HT1080 (cell line): ENCODE measurements at regions not wholly inside any gene's neighbourhood (a gene's known extent, or its start where the extent isn't known, plus 50 kb on each side); places are given as distances from the start of the nearest gene placed in this dataset.

Experiments used
- DNase-seq: peaks from one replicate; pipeline ENCODE4 v3.0.0-alpha.2; 2015; ENCODE audit warnings: low read depth

DNA sequence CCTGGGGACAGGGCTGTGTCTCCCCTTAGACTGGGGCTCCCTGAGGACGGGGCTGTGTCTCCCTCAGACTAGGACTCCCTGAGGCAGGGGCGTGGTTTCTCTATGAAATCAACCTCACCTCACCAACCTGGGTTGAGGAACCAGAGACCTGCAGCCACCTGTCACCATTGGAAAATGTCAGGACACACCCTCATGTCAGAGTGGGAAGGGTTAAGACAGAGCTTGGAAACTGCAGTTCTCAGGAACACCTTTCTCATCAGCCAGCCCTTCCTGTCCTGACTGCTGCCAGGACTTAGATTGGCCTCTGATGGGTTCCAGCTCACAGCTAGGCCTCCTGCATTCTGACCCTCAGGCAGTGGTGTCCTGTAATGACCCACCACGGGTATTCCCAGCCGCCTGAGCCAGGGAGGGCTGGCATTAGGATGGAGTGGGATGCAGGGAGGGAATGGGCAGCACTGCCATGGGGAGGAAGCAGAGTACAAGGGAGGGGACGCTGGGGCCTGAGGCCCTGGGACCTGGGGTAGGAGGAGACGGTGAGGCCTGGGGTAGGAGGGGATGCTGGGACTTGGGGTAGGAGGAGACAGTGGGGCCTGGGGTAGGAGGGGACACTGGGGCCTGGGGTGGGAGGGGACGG, 76.3 kb downstream of the MRPL14 start:
- no peak for DNase-seq

DNA sequence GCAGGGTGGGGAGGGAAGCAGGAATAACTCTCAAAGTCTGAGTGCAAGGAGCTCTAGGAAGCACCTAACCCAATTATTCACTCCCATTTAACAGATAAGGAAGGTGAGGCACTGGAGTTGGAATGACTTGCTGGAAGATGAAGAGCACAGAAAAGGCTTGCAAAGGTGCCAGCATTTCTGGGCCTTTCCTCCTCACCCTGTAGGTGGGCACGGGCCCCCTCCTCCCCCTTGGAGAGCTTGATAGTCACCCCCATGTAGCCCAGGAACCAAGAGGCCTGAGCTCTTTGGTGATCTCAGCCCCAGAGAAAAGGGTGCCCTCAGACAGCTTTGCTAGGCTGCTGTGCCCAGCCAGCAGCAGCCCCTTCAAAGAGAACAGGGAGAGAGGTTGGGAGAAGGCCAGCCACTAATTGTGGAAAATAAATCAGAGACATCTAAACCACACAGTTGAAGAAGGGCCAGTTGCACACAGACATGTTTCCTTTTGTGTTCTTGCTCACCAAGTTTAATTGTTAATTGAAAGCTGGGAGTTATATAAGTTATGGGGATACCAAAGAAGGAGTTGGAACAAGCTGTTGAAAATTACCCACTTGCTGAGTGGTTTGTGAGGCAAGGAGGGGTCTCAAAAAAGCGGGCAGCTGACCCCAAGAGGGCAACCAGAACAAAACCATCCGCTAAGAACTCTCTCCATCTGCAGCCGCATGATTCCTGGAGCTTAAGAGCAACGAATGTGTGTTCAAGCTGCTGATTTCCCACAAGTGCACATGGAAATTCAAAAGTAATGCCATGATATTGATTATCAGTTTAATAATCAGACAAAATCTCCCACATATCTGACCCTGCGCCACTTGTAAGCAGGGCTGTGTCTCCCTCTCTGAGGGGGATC, 77.0 kb downstream of the MRPL14 start:
- DNase-seq, result no peak

DNA sequence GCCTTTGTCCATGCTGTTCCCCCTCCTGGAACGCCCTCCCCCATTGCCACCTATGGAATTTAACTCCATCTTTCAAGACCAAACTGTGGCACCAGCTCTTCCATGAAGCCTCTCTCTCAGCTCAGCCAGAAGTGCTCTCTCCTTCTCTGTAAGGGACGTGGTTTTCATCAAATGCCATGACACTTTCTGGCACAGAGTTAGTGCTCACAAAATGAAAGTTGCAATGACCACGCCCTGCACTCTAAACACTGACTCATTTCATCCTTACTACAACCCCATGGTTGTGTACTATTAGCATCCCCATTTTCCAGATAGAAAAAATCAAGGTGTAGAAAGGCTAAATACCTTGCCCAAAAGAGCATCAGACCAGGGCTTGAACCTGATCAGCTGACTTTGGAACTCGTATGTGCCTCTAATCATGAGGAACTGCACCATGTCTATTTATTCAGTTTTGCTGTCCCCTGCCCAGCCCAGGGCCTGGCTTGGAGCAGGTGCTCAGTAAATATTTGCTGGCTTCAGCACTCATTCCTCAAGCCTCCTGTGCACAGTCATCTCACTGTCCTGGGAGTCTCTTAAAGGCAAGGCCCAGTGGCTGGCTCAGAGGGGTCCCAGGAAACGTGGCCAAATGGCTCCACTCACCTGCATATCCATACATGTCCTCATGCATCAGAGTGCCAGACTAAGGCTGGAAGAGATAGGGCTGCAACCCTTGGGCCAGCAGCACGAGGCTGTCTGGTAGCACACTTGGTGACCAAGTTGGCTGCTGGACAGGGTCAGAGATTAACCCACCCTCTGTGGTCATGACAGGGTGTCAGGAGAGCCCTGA, 77.9 kb downstream of the MRPL14 start:
- DNase-seq, result peak; percentile 62

DNA sequence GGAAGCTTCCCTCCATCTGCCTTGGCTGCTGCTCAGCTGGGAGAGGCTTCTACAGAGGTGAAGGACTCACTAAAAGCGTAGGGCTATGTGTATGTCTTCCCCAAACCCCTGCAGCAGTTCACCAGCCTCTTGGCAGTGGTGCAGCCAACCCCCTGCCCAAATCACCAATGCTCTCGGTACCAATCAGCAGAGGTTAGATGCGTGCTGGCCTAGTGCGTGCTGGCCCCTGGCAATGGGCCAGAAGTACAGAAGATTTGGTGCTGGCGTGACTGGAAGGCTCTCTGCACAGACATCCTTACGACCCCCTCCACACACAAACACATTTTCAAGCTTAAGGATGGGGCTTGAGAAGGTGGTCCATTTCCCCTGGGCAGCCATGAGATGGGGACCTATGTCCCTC, 79.0 kb downstream of the MRPL14 start:
- DNase-seq, result no peak

DNA sequence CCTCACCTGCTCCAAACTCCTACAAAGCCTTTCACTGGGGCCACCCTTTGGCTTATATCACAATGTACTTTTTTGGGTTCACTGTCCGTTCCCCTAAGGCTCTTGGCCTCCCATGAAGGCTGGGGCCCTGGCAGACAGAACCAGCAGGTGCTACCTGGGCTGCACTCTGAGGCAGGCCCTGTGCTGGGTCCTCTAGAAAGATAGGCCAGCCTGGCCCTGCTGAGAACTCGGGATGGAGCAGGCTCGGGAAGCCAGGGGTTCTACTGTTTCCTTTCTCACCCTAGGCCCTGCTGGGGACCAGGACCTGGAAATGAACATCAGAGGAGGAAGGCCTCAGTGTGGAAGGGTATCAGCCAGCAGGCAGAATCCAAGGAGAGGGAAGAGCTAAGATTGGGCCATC, 79.5 kb downstream of the MRPL14 start:
- no peak for DNase-seq

DNA sequence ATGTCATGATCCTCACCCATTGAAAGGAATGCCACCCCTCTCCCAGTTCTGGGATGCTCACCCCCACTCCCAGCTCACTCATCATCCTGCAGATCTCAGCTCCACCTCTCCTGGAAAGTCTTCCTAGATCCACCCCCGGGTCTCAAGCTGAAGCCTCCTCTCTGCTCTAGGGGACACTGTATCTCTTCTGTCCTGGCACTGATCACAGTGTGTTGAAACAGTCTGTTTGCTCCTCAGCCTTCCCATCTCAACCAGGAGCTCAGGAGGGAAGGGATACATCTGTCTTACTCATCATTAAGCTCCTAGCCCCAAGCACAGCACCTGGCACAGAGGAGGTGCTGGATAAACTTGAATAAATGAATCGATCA, 80.1 kb downstream of the MRPL14 start:
- no peak for DNase-seq

DNA sequence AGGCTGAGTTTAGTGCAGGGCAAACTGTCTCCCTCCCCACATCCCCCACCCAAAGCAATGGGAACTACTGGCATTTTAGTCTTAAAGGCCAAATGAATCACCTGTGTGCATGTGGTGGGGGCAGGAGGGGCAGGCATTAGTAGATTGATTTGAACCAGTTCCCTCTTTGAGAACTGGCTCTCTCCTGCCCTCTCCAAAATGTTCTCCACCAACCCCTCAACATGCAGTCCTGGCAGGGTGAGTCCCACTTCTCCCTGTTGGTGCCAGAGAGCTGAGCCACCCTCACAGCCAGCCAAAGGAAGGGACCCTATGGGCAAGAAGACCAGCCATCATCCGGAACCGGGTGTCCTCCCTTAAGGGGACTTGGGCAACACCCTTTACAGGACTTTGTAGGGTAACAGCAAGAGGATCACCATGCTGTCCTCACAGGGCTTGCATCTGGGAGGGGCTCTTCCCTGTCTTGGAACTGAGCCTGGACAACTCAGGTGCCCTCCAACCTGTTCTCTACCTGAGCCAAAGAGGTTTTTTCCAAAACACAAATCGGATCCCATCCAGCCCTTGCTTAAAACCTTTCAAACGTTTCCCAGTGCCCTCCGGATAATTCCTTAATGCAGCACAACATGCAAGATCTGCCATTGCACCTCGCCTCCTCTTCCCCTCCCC, 80.6 kb downstream of the MRPL14 start:
- DNase-seq, result no peak

DNA sequence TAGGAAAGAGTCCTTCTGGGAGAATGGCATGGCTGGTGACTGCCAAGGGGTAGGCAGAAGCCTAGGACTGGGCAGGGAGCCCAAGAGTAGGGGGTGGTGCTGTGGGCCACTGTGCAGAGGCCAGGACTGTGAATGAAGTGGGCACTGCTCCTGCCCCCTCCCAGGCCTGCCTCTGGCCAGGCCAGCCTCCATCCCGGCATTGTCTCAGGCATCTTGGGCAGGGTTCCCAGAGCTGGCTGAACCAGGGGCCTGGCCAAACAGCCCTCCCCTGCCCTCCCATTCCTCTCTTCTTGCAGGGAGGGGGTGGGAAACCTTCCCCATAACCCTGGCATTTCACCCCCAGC, 81.6 kb downstream of the MRPL14 start:
- DNase-seq, result no peak

DNA sequence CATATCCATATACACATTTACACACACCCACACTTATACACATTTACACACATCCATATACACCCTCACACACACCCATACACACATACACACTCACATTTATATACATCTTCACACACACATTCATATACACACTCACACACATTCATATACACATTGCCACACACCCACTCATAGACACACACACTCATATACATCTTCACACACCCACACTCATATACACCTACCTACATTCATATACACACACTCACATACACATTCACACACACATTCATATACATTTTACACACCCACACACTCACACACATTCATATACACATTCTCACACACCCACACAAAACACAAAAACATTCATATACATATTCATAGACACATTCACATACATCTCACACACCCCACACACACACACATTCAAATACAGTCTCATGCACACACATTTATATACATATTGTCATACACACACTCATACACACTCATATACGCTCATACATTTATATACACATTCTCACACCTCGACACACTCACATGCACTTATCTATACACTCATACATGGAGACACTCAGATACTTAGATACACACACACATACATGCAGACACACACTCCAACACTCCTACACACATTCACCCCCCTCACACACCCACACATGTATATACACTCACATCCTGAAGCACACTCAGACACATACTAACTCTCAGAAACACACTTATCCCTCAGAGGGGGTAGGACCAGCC, 82.1 kb downstream of the MRPL14 start:
- no peak for DNase-seq

DNA sequence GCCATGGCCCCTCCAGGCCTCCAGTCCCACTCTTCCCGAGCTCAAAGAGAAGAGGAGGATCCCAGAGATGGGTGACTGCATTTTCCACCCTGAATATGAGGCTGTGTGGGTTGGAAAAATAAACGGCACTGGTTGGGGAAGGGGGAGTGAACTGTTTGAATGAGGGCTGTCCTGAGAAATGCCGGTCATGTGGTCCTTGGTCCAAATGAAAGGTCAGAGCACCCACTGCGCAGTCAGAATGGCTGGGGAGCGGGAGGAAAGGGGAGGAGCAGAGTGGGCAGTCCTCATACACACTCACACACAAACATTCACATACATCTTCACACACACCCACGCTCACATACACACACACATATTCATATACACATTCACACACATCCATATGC, 83.1 kb downstream of the MRPL14 start:
- DNase-seq, result no peak

DNA sequence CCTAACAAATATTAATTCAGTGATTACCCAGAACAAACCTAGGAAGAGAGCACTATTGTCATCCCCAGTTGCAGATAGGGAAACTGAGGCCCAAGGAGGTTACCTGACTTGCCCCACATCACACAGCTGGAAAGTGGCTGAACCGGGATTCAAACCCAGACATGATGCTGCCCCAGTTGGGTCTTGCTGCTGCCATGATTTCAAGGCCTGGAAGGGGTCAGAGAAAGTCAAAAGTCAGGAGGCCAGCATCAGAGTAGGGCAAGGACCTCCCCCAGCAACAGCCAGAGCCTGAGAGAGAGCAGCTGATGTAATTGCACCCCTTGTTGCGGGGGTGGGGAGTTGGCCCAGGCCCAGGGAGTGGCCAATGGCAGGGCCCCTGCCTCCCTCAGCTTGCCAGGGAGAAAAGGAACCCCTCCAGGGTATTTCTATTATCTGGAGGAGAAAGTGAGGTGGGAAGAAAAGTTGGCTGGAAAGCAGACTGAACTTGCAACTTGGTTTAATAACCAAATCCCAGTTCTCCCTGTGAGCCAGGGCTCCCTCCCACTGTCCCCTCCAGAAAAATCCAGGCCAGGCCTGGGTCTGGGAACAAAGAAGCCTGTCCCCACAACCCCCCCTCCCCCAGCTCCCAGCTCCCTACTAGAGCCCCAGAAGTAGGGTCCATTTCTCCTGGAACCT, 83.6 kb downstream of the MRPL14 start:
- no peak for DNase-seq

DNA sequence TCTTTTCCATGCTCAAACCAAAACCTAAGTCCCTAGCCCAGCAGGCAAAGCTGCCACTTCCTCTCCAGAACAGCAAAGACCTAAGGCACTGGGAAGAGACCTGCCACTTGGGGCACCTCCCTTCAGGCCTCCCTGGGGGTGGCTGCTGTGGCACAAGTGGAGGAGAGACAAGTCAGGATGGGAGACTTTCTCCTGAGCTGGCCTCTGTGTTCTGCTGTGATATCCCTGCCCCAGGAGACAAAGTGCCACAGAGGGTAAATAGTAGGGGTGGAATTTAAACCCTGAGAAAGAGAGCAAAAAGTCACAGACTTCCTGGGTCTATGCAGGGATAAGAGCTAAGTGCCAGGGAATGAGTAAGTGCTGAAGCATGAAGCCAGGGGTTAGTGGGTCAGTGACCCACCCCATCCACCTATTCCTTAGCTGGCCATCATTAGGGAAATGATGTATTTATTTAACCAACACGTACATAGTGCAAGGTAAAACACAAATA, 84.2 kb downstream of the MRPL14 start:
- DNase-seq, result peak; percentile 73

DNA sequence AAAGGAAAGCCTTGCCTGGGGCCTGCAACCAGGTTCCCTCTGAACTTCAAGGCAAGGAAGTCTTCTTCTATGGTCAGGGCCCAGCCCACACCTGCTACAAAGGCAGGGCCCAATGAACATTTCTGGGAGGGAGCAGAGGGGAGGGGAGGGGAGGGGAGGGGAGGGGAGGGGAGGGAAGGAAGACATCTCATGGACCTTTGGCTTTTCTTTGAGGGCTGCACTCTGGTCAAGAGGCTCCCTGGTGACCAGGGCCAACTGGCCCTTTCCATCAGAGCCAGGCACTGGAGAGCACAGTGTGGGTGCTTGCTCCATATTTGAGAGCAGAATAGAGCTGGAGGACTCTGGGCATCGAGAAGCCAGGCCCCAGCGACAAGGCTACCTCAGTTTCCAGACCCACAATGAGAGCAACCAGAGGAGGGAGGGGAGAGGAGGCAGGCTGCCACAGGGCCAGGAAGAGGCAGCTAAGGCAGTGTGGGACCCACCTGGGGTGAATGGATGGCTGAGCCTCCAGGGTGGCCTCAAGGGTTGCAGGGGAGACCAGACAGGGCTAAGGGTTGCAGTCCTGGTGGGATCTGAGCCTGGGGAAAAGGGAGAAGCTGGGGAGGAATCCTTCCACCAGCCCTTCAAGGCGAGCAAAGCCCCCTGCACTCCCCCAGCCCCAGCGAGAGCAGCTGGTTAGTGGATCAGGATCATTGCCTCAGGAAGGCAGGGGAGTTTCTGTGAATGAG, 84.8 kb downstream of the MRPL14 start:
- DNase-seq, result no peak

DNA sequence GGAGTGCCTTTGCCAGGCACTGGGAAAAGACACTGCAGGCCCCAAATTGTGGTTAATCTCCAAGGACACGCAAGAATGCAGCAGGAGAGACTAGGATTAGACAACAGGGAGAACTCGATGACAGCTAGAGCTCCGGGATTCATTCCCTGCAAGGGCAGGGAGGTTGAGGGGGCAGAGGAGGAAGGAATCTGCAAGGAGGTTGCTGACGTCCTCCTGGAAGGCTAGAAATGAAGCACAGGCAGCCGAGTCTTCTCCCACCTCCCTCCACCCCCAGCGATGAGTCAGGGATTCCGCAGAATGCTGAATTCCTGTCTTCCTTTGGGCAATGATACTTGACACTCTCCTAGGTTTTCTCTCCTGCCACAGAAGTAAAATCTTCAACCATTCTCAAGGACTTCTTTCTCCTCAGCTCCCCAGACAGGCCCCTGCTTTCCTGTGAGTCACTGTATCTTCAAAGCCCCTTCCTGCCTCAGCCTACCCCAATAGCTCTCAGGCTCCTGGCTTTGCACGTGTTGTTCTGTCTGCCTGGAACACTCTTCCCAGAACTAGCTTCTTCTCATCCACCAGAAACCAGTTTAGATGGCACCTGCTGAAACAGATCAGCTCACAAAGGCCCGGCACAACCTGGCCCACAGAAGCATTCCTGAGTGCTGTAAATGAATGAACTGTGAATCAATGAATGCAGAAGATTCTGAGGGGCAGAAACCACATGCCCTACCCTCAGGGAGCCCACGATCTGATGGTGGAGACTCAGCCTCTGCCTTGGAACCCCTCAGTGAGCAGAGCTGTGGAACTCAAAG, 85.6 kb downstream of the MRPL14 start:
- peak; percentile 100 for DNase-seq

DNA sequence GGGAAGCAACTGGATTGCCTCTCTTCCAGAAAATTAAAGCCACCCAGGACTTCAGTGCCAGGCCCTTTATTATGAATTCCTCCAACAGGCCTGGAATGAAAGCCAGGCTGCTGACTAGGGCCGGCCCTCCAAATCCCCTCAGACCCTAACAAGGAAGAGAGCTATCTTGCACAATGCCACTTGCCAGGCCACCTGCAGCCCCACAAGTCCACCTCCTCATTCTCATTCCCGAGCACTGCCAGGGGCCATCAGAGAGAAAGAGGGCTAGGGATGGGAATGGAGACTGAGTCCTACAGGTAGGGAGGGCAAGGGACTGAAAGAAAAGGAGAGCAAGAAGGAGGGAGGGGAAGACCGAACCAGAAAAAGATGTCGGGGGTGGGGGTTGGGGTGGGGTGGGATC, 86.5 kb downstream of the MRPL14 start:
- DNase-seq, result no peak

DNA sequence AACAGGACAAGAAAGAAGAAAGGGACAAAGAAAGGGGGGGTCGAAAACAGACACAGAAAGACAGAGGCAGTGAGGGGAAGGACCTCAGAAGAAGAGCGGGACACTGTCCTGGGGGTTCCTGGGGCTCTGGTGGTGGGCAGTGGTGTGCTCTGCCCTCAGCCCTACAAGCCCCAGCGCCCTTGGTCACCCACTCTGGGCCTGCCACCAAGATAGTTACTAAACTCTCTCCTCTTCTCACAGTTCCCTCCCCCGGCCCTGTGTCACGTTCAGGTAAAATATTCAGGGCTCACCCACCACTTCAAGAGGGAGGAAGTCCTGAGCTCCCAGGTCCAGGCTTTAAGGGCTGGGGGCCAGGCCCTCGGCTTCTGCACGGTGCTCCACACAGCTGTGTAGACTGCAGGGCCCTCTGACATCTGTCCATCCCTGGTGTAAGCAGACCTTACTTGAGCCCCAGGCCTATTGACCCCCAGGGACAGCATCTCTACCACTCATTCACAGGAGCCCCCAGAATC, 87.4 kb downstream of the MRPL14 start:
- no peak for DNase-seq

DNA sequence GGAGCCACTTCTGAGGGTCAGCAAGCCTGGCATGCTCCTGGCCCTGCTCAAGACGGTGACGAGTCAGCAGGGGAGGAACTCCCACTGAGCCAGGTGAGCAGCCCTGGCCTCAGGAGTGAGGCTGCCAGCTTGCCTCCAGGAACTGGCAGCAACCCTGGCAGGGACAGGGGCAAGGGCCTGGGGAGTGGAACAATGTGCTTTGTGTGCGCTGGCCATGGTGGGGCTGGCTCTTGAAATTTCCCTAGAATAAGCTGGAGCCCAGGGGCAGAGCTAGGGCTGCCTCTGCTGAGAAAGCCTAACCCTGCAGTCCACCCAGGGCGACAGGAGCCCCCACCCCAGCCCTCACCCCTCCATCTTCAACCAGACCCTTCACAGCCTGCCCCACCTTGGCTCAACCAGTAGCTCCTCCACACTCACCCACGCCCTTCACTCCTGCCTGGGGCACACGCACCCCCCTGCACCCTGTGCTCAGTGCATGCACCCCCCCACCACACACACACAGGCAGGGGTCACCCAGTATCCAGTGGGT, 88.0 kb downstream of the MRPL14 start:
- no peak for DNase-seq

DNA sequence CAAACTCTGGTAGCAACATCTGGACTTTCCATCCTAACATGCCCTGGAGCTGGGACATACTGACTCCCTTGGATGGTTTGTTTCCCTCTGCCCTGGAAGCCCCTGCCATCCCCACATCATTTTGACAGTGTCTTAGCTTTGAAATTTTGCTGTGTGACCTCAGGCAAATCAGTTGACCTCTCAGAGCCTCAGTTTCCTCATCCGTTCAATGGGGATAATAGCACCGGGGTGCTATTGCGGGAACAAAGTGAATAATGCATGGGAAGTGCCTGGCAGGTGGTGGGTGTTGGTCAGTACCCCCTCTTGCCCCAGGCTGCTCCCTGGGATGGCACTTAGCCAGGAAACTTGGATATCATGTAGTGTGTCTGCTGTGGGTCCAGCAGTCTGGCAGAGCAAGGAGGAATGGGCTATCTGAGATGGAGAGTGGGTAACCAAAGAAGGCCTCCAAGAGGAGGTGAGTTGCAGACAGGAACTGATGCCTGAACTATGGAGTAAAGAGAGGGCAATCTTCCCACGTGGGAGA, 88.6 kb downstream of the MRPL14 start:
- DNase-seq, result no peak
